ENCODE measurements at regions not wholly inside any gene's neighbourhood (a gene's known extent, or its start where the extent isn't known, plus 50 kb on each side); places are given as distances from the start of the nearest gene placed in this dataset.

DNA sequence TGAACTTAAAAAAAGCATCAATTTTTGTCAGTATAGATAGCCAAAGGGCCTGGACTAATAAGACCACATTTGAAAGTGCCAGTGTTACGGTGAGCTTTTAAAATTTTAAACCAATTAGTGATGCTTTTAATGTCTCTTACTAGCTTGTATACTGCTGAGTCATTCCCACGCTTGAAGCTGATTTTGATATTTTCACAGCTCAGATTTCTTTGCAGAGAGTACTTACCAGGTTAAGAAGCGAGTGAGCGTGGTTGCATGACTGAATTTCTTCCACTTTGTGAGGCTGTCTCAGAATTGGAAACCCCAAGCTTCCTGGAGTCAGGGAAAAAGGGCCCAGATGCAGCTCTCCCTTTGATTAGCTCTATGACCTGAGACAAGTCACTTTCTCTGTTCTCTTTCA, 74.5 kb upstream of the NBEA start:
- TF ChIP-seq POLR2A (IDR thresholded peaks at IDR 0.05): peak in 1 of 2 donors; percentile 14
- TF ChIP-seq, protein P1, sequence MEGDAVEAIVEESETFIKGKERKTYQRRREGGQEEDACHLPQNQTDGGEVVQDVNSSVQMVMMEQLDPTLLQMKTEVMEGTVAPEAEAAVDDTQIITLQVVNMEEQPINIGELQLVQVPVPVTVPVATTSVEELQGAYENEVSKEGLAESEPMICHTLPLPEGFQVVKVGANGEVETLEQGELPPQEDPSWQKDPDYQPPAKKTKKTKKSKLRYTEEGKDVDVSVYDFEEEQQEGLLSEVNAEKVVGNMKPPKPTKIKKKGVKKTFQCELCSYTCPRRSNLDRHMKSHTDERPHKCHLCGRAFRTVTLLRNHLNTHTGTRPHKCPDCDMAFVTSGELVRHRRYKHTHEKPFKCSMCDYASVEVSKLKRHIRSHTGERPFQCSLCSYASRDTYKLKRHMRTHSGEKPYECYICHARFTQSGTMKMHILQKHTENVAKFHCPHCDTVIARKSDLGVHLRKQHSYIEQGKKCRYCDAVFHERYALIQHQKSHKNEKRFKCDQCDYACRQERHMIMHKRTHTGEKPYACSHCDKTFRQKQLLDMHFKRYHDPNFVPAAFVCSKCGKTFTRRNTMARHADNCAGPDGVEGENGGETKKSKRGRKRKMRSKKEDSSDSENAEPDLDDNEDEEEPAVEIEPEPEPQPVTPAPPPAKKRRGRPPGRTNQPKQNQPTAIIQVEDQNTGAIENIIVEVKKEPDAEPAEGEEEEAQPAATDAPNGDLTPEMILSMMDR (IDR thresholded peaks at IDR 0.05): no peak
- DNase-seq: peak; percentile 66 to 68
- Histone ChIP-seq H3K4me3 (replicated peaks in 1 of 3) (no peak overlapping the region), H3K36me3 (no peaks in the 10 kb centered on the region), H3K27me3 (no peaks in the 10 kb centered on the region), H3K4me1 (peaks cover 16 to 18% of the 10 kb centered on the region in 2 donors), H3K27ac (peak overlapping the region; percentile 53 to 72 (median 67)), H3K9me3 (no peaks in the 10 kb centered on the region)
- 40 to 41% methylated on average over 4 of the region's 4 CpGs for WGBS, 2 donors
- intact Hi-C loops (cut with DNase I): no loop called here

DNA sequence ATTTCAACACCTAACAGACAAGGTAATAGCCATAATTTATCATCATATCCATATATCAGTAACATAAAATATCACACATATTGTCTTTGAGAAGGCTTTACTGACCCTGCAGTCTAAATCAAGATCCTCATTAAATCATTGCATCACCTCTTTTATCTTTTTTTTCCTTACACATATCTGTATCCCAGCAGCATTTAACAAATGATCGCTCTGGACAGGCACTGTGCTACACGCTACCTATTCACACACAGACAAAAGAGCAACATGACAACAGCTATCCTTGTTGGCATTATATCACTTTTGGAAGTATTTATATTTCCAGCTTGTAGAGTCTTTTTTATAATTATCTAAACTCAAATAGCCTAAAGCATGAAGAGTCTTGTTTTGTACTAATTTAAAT, 73.3 kb upstream of the NBEA start:
- Histone ChIP-seq H3K27ac (no peak overlapping the region), H3K4me3 (replicated peaks in 1 of 3) (no peak overlapping the region), H3K27me3 (no peaks in the 10 kb centered on the region), H3K4me1 (peaks cover 16 to 18% of the 10 kb centered on the region in 2 donors), H3K36me3 (no peaks in the 10 kb centered on the region), H3K9me3 (no peaks in the 10 kb centered on the region)
- no peak for DNase-seq
- TF ChIP-seq, protein P1 (IDR thresholded peaks at IDR 0.05): no peak
- TF ChIP-seq POLR2A (IDR thresholded peaks at IDR 0.05): no peak
- intact Hi-C loops (cut with DNase I): no loop called here
- 94 to 95% methylated on average over 2 of the region's 2 CpGs for WGBS, 2 donors

DNA sequence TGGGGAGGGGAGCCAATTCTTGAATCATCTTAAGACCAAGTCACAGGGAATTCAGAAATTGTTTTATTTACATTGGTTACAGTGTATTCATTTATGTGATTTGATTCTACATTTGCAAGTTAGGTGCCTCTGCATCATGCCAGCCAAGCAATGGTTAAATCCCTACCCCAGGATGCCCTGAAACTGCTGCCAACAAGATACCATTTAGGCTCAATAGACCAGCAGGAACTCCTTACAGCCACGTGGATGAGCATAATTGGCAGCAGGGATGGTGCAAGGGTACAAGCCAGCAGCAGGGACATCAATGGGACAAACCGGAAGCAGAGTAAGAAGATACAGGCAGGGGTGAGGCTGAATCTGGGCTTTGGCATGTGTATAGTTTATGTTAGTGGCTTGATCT, 72.4 kb upstream of the NBEA start:
- H3K4me3 ChIP-seq (replicated peaks in 1 of 3): no peak overlapping the region
- TF ChIP-seq POLR2A (IDR thresholded peaks at IDR 0.05): no peak
- TF ChIP-seq, protein P1 (IDR thresholded peaks at IDR 0.05): no peak
- 47 to 50% methylated on average over 2 of the region's 2 CpGs for WGBS, 2 donors
- no peaks in the 10 kb centered on the region for H3K36me3 ChIP-seq
- intact Hi-C loops (cut with DNase I): no loop called here
- H3K4me1 ChIP-seq: peaks cover 16 to 18% of the 10 kb centered on the region in 2 donors
- DNase-seq: no peak
- no peak overlapping the region for H3K27ac ChIP-seq
- no peaks in the 10 kb centered on the region for H3K9me3 ChIP-seq
- no peaks in the 10 kb centered on the region for H3K27me3 ChIP-seq

DNA sequence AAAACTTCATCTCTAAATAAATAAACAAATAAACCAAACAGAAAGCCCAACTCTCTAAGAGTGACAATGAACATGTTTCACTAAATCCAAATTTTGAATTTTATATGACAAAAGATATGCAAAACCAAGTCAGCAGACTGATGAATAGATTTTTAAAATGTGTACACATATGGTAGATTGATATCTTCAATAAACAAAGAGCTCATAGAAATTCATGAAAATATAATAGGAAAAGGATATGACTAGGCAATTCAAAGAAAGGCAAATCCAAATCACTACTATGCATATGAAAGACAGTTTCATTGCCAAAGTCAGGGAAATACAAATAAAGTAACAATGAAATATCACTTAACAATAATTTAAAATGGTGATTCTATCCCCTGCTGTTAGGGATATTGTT, 63.7 kb upstream of the NBEA start:
- intact Hi-C loops (cut with DNase I): no loop called here
- Histone ChIP-seq H3K4me1 (no peaks in the 10 kb centered on the region), H3K4me3 (replicated peaks in 1 of 3) (no peak overlapping the region), H3K27ac (no peak overlapping the region), H3K36me3 (no peaks in the 10 kb centered on the region), H3K27me3 (no peaks in the 10 kb centered on the region), H3K9me3 (no peaks in the 10 kb centered on the region)
- DNase-seq: no peak
- TF ChIP-seq, protein P1 (IDR thresholded peaks at IDR 0.05): no peak

DNA sequence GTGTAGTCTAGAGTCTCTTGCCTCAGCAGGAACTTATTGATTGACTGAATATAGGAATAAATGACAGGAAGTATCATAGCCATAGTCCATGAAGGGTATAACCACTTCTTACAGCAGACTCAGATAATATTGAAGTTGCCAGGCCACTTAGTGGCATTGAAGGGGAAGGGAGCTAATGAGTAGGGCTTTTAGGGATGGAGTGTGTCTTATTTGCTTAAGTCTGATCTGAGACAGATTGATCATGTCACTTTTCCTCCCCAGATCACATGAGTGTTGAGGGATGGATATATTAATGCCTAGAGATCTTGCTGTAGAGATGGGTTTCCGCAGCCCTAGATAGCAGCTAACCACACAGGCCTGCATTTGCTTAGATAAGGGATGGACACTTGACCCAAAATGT, 62.2 kb upstream of the NBEA start:
- intact Hi-C loops (cut with DNase I): no loop called here
- Histone ChIP-seq H3K36me3 (no peaks in the 10 kb centered on the region), H3K27ac (no peak overlapping the region), H3K27me3 (no peaks in the 10 kb centered on the region), H3K9me3 (no peaks in the 10 kb centered on the region), H3K4me1 (no peaks in the 10 kb centered on the region), H3K4me3 (replicated peaks in 1 of 3) (no peak overlapping the region)
- DNase-seq: no peak
- WGBS, 2 donors: 48 to 100% methylated on average over 1 of the region's 1 CpG
- no peak for TF ChIP-seq POLR2A (IDR thresholded peaks at IDR 0.05)

DNA sequence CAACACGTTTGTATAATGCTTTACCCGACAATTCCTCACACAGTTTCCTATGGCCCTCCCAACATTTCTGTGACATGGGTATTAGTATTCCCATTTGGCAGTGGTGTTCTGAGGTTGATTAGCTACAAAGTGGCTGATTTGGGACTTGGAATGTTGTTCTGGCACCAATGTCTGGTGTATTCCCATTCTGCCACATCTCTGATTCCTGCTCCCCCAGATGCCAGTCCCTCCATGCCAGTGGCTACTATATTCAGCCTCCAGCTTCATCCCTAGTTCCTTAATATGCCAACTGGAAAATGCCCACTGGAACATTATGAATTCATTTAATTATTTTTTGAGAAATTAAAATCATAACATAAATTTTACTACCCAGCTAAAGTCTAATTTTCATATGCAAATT, 60.6 kb upstream of the NBEA start:
- 91 to 94% methylated on average over 2 of the region's 2 CpGs for WGBS, 2 donors
- H3K9me3 ChIP-seq: no peaks in the 10 kb centered on the region
- H3K4me3 ChIP-seq (replicated peaks in 1 of 3): no peak overlapping the region
- TF ChIP-seq, protein P1 (IDR thresholded peaks at IDR 0.05): no peak
- TF ChIP-seq POLR2A (IDR thresholded peaks at IDR 0.05): no peak
- H3K36me3 ChIP-seq: no peaks in the 10 kb centered on the region
- no peak for DNase-seq
- no peak overlapping the region for H3K27ac ChIP-seq
- H3K4me1 ChIP-seq: no peaks in the 10 kb centered on the region
- intact Hi-C loops (cut with DNase I): no loop called here
- no peaks in the 10 kb centered on the region for H3K27me3 ChIP-seq

Data from thyroid gland (tissue), 4 donors.